NT2/D1 (cell line): ENCODE measurements at regions not wholly inside any gene's neighbourhood (a gene's known extent, or its start where the extent isn't known, plus 50 kb on each side); places are given as distances from the start of the nearest gene placed in this dataset.

Experiments
- SUZ12 ChIP-seq: IDR thresholded peaks from 2 replicates; pipeline ENCODE4 v1.6.1; 2011; ENCODE audit not compliant: insufficient read length, insufficient read depth; ENCODE audit errors: extremely low read depth
- YY1 ChIP-seq: IDR thresholded peaks from 2 replicates; pipeline ENCODE4 v1.6.1; 2011; ENCODE audit not compliant: insufficient read length, insufficient read depth
- ZNF274 ChIP-seq: IDR thresholded peaks from 2 replicates; pipeline ENCODE4 v1.6.1; 2011; ENCODE audit warnings: mild to moderate bottlenecking, low read depth, low read length

- TF ChIP-seq ZNF274 (no peak), SUZ12 (no peak), YY1 (no peak)
These were observed 147.6 kb upstream of the DIPK2B start for GRCh38 chrX:45348296-45348695.
